ENCODE measurements at regions not wholly inside any gene's neighbourhood (a gene's known extent, or its start where the extent isn't known, plus 50 kb on each side); places are given as distances from the start of the nearest gene placed in this dataset.
"Not testable (repeated sequence)": the region's sequence is repeated elsewhere in the genome, so short reads cannot be mapped to it uniquely, and the experiment has no call there.

GRCh38 chr9:97105220-97105619, 66.3 kb upstream of the CTSV start:
- not testable (repeated sequence) for TF ChIP-seq POLR2A, CTCF (IDR thresholded peaks at IDR 0.05)
